HG03575 (cell line): ENCODE measurements at regions not wholly inside any gene's neighbourhood (a gene's known extent, or its start where the extent isn't known, plus 50 kb on each side); places are given as distances from the start of the nearest gene placed in this dataset.

Experiments used
- ATAC-seq: cut with Tn5 transposase; IDR thresholded peaks from one replicate; pipeline ENCODE4 v1.9.1; 2021; ENCODE audit not compliant: unreplicated experiment, insufficient number of reproducible peaks, low FRiP score; ENCODE audit errors: extremely low read depth

GRCh38 chr4:138685316-138685715 is 330.3 kb upstream of the NOCT start:
- ATAC-seq, result no peak

- peak; percentile 72 for ATAC-seq
These were observed 334.5 kb upstream of the NOCT start for GRCh38 chr4:138680989-138681604.

- ATAC-seq, result no peak
These were observed 335.3 kb upstream of the NOCT start for GRCh38 chr4:138680256-138680655.

GRCh38 chr4:138678985-138679746 is 336.4 kb upstream of the NOCT start:
- ATAC-seq, result no peak

GRCh38 chr4:138677748-138678147 is 337.8 kb upstream of the NOCT start:
- ATAC-seq, result no peak

GRCh38 chr4:138677212-138677611 is 338.4 kb upstream of the NOCT start:
- no peak for ATAC-seq

- no peak for ATAC-seq
These were observed 339.9 kb upstream of the NOCT start for GRCh38 chr4:138675685-138676084.

GRCh38 chr4:138674209-138674608 is 341.4 kb upstream of the NOCT start:
- no peak for ATAC-seq

GRCh38 chr4:138673053-138673452 is 342.5 kb upstream of the NOCT start:
- no peak for ATAC-seq

GRCh38 chr4:138672393-138672976 is 343.1 kb upstream of the NOCT start:
- ATAC-seq, result no peak

GRCh38 chr4:138671606-138672084 is 343.9 kb upstream of the NOCT start:
- no peak for ATAC-seq

- ATAC-seq, result no peak
These were observed 344.5 kb upstream of the NOCT start for GRCh38 chr4:138671106-138671505.

- ATAC-seq, result no peak
These were observed 344.9 kb upstream of the NOCT start for GRCh38 chr4:138670681-138671080.

GRCh38 chr4:138669479-138670315 is 345.9 kb upstream of the NOCT start:
- no peak for ATAC-seq

- ATAC-seq, result no peak
These were observed 347.3 kb upstream of the NOCT start for GRCh38 chr4:138668309-138668708.

GRCh38 chr4:138666366-138666765 is 349.2 kb upstream of the NOCT start:
- ATAC-seq, result no peak

GRCh38 chr4:138665851-138666250 is 349.7 kb upstream of the NOCT start:
- ATAC-seq, result no peak

GRCh38 chr4:138663883-138664282 is 351.7 kb upstream of the NOCT start:
- no peak for ATAC-seq

- ATAC-seq, result no peak
These were observed 355.7 kb upstream of the NOCT start for GRCh38 chr4:138659812-138660316.
